ENCODE measurements at regions not wholly inside any gene's neighbourhood (a gene's known extent, or its start where the extent isn't known, plus 50 kb on each side); places are given as distances from the start of the nearest gene placed in this dataset.

DNA sequence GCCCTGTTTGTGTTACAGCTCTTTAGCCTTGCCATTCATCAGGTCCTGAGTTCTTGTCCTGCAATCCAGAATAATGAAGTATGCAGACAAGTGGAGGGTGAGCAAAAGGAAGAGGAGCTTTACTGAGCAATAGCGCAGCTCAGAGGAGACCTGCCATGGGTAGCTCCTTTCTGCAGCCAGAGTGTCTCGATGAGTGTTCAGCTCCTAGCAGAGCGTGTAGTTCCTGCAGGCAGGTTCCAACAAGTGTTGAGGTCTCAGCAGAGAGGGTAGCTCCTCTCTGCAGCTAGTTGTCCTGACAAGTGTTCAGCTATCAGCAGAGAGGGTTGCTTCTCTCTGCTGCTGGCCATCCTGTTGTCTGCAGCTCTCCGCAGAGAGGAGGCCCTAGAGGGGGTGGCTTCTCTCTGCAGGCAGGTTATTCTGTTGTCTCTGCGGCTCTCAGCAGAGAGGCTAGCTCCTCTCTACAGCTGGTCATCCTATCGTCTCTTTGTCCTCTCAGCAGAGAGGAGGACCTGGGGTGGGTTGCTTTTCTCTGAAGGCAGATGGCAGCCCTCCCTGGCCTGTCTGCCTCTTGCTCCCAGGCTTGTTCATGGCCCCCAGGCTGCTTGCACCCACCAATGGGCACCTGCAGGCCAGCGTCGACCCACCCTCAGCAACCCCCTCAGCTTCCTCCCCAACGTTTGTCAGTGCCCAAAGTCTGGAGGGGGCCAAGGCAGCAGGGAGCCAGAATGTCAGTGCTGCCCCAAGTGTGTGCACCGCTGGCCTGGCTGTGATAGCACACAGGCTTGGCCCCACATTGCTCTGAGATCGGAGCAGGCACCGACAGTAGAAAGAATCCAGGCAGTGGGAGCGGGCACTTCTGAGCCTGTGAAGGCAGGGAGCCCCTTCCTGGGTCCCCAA lies 112.5 kb upstream of the RUNX3 start:
- no CpG with 5 or more reads among the region's 13 CpGs for WGBS (ENCODE audit: extremely low coverage, insufficient read length, low lambda C conversion rate)
- Histone ChIP-seq H3K9me3 (ENCODE audit: control insufficient read depth, low read depth, low read length) (no peaks in the 10 kb centered on the region), H3K4ac (ENCODE audit: low read depth, low read length) (no peak overlapping the region), H3K4me2 (ENCODE audit: insufficient read depth, insufficient read length, low read length) (no peak overlapping the region), H4K5ac (ENCODE audit: insufficient read length, low read depth, low read length) (no peak overlapping the region), H3K23me2 (ENCODE audit: insufficient read length, low read depth, low read length, poor library complexity, severe bottlenecking) (no peaks in the 10 kb centered on the region), H3K79me1 (ENCODE audit: insufficient read depth, low read depth, low read length, poor library complexity, severe bottlenecking) (no peaks in the 10 kb centered on the region), H2BK120ac (ENCODE audit: low read depth, low read length, poor library complexity, severe bottlenecking) (no peak overlapping the region), H2AFZ (ENCODE audit: low read length) (no peak overlapping the region), H3K9ac (ENCODE audit: extremely low read depth, insufficient read length, low read length) (no peak overlapping the region), H3K4me1 (ENCODE audit: insufficient read depth, low read length) (no peaks in the 10 kb centered on the region), H2BK20ac (ENCODE audit: low read depth, low read length, poor library complexity, severe bottlenecking) (no peak overlapping the region), H2BK12ac (ENCODE audit: insufficient read length, low read depth, low read length) (no peak overlapping the region), H3T11ph (ENCODE audit: low read length) (no peak overlapping the region), H3K27ac (ENCODE audit: insufficient read length, low read depth, low read length) (no peak overlapping the region), H3K56ac (ENCODE audit: insufficient read length, low read depth, low read length) (no peak overlapping the region), H2BK15ac (ENCODE audit: low read depth, low read length) (no peak overlapping the region), H4K91ac (ENCODE audit: insufficient read length, low read depth, low read length) (no peak overlapping the region), H2AK5ac (ENCODE audit: insufficient read length, low read length) (no peak overlapping the region), H2BK5ac (ENCODE audit: insufficient read length, low read length) (no peak overlapping the region), H3K27me3 (ENCODE audit: insufficient read depth, low read length) (no peaks in the 10 kb centered on the region), H3K79me2 (ENCODE audit: insufficient read depth, low read length) (no peaks in the 10 kb centered on the region), H4K8ac (replicated peaks; ENCODE audit: insufficient read length, low read depth, low read length) (no peak overlapping the region), H3K18ac (ENCODE audit: insufficient read length, low read depth, low read length) (no peak overlapping the region), H3K23ac (ENCODE audit: insufficient read length, low read depth, low read length) (no peak overlapping the region), H3K14ac (ENCODE audit: insufficient read depth, low read length) (no peak overlapping the region; the same call in 1 of the 2 replicates), H4K20me1 (ENCODE audit: control insufficient read depth, insufficient read depth, insufficient read length) (no peaks in the 10 kb centered on the region)
- H3K27me3 Mint-ChIP-seq (ENCODE audit: low read depth): no peaks in the 10 kb centered on the region; the same call in 1 of the 2 replicates
- no peak overlapping the region for H3K27ac Mint-ChIP-seq
- H3K4me1 Mint-ChIP-seq: peaks cover 0 to 4% of the 10 kb centered on the region in 2 experiments; a peak in 2 of 4 replicates
- H3K9me3 Mint-ChIP-seq: peaks cover 3 to 4% of the 10 kb centered on the region in 2 experiments; a peak in 2 of 5 replicates
- no peak overlapping the region for H3K4me3 Mint-ChIP-seq
- H3K36me3 Mint-ChIP-seq (ENCODE audit: insufficient read depth in 1 of 3, low read depth in 3 of 3): no peaks in the 10 kb centered on the region; a peak in 2 of 7 replicates
- TF ChIP-seq, protein P1, sequence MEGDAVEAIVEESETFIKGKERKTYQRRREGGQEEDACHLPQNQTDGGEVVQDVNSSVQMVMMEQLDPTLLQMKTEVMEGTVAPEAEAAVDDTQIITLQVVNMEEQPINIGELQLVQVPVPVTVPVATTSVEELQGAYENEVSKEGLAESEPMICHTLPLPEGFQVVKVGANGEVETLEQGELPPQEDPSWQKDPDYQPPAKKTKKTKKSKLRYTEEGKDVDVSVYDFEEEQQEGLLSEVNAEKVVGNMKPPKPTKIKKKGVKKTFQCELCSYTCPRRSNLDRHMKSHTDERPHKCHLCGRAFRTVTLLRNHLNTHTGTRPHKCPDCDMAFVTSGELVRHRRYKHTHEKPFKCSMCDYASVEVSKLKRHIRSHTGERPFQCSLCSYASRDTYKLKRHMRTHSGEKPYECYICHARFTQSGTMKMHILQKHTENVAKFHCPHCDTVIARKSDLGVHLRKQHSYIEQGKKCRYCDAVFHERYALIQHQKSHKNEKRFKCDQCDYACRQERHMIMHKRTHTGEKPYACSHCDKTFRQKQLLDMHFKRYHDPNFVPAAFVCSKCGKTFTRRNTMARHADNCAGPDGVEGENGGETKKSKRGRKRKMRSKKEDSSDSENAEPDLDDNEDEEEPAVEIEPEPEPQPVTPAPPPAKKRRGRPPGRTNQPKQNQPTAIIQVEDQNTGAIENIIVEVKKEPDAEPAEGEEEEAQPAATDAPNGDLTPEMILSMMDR (conservative IDR thresholded peaks at IDR 0.05): no peak
- no peak for DNase-seq

All from H9 (cell line).